Upper lobe of left lung (tissue), 4 donors: ENCODE measurements at regions not wholly inside any gene's neighbourhood (a gene's known extent, or its start where the extent isn't known, plus 50 kb on each side); places are given as distances from the start of the nearest gene placed in this dataset.

Experiments used
- CTCF ChIP-seq, 6 experiments: fragments of 450-650 bp in 4 of 6; fragments of 200-600 bp in 2 of 6; sonication (generic) in 2 of 6; IDR thresholded peaks; one replicate each; pipeline ENCODE4 v1.5.1; 2016 to 2019; ENCODE audit warnings: antibody characterized with exemption in 6 of 6
- EP300 ChIP-seq, 4 donors: sonication (generic); formaldehyde crosslinking; IDR thresholded peaks; one replicate each; pipeline ENCODE4 v1.5.1; 2017; ENCODE audit warnings: antibody characterized with exemption in 4 of 4, control low read depth in 2 of 4
- POLR2AphosphoS5 ChIP-seq, 2 donors: sonication (generic); formaldehyde crosslinking; IDR thresholded peaks; one replicate each; pipeline ENCODE4 v1.5.1; 2017; ENCODE audit warnings: antibody characterized with exemption in 2 of 2

GRCh38 chr12:97169889-97170567 lies 263.0 kb downstream of the NEDD1 start:
- TF ChIP-seq CTCF (IDR thresholded peaks at IDR 0.05), result no peak
- TF ChIP-seq POLR2AphosphoS5 (IDR thresholded peaks at IDR 0.05), result no peak
- TF ChIP-seq EP300 (IDR thresholded peaks at IDR 0.05), result no peak
